Fibroblast of mammary gland (primary cell): ENCODE measurements at regions not wholly inside any gene's neighbourhood (a gene's known extent, or its start where the extent isn't known, plus 50 kb on each side); places are given as distances from the start of the nearest gene placed in this dataset.
A peak's percentile ranks its signal among the peaks of the same experiment; 100 is the strongest.
"Not testable (repeated sequence)": the region's sequence is repeated elsewhere in the genome, so short reads cannot be mapped to it uniquely, and the experiment has no call there.

Source experiments
- DNase-seq: peaks from one replicate; pipeline ENCODE4 v3.0.0-alpha.2; 2010; ENCODE audit warnings: low read depth
- H3K4me3 ChIP-seq: 2 replicates; pipeline ENCODE4 v1.5.1; 2011; ENCODE audit warnings: low read depth, mild to moderate bottlenecking, low read length, moderate library complexity; ENCODE audit not compliant: control insufficient read depth
- TF ChIP-seq, protein P1 (sequence below): conservative IDR thresholded peaks from 2 replicates; pipeline ENCODE4 v1.5.1; 2011; ENCODE audit warnings: low read depth, low read length, inconsistent platforms; ENCODE audit not compliant: control insufficient read depth, insufficient read depth

DNA sequence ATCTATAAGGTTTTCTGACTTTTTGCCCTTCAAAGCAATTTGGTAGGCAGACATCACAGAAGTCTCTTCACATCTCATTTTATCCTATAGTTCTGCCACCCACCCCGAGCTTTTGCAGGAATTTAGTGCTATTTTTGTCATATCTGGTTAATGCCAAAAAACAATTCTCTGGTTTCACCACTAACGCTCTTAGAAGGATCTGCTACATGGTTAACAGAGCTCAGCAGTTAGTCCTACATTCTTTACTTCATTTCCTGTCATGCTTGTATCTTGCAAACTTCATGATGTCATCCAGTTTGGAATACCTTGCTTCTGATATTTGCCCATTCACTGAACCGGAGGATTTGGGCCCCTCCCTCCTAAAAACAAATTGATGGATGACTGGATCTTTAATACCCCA lies 116.8 kb upstream of the SERPINE2 start:
- DNase-seq, result no peak
- TF ChIP-seq, protein P1, sequence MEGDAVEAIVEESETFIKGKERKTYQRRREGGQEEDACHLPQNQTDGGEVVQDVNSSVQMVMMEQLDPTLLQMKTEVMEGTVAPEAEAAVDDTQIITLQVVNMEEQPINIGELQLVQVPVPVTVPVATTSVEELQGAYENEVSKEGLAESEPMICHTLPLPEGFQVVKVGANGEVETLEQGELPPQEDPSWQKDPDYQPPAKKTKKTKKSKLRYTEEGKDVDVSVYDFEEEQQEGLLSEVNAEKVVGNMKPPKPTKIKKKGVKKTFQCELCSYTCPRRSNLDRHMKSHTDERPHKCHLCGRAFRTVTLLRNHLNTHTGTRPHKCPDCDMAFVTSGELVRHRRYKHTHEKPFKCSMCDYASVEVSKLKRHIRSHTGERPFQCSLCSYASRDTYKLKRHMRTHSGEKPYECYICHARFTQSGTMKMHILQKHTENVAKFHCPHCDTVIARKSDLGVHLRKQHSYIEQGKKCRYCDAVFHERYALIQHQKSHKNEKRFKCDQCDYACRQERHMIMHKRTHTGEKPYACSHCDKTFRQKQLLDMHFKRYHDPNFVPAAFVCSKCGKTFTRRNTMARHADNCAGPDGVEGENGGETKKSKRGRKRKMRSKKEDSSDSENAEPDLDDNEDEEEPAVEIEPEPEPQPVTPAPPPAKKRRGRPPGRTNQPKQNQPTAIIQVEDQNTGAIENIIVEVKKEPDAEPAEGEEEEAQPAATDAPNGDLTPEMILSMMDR, result no peak

DNA sequence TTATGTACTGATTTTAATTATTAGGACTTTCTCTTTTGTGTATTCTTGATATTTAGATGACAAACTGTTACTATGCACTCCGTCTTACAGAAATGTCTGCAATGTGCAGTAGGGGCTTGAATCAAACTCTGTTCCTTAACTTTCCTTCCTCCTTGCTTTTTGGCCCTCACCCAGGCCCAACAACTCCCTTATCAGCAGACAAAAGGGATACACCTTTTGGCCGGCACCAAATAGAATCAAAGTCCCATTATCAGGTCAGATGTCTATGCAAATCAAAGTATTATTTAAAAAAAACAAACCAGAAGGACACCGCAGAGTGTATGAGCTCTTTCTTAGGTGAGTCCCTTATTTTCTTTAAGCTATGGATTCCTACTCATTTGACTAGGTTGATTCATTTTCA lies 116.3 kb upstream of the SERPINE2 start:
- no peak overlapping the region for H3K4me3 ChIP-seq
- no peak for DNase-seq
- TF ChIP-seq, protein P1, result no peak

More for the DNA sequence above, 116.8 kb upstream of the SERPINE2 start:
- H3K4me3 ChIP-seq, result no peak overlapping the region

DNA sequence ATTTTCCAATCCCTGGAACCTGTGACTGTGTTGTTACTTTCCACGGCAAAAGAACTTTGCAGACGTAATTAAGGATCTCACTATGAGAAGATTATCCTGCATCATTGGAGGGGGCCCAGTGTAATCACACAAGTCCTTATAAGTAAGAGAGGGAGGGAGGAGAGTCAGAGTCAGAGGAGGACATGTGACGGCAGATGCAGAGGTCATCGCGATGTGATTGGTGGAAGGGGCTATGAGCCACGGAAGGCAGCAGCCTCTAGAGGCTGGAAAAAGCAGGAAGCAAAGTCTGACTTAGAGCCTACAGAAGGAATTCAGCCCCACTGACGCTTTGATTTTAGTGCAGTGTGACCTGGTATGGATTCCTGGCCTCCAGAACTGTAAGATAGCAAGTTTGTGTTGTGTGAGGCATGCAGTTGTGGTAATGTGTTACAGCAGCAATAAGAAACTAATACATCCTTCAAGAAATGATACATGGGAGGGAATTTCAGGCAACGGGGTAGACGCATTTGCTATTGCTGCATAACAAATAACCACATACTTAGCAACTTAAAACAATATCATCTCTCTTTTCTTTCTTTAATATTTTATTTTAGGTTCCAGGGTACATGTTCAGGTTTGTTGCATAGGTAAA lies 112.7 kb upstream of the SERPINE2 start:
- no peak overlapping the region for H3K4me3 ChIP-seq
- DNase-seq, result no peak
- TF ChIP-seq, protein P1, result no peak

DNA sequence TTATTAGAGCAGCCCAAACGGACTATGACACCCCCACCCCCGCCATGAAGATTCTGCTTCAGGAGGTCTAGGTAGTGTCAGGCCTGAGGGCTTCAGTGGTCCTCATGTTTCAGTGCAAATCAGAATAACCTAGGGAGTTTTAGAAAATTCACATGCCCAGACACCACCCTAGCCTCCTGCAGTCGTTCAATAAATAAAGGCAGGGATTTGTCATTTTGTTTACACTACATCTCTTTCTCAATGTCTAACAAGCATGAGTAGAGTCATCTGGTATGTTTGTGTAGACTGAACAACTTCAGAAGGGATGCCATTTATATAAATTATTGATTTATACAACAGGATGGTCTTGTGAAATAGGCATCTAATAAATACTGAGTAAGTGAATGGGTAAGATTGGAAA lies 112.1 kb upstream of the SERPINE2 start:
- TF ChIP-seq, protein P1, result no peak
- H3K4me3 ChIP-seq, result no peak overlapping the region
- DNase-seq, result peak; percentile 80

DNA sequence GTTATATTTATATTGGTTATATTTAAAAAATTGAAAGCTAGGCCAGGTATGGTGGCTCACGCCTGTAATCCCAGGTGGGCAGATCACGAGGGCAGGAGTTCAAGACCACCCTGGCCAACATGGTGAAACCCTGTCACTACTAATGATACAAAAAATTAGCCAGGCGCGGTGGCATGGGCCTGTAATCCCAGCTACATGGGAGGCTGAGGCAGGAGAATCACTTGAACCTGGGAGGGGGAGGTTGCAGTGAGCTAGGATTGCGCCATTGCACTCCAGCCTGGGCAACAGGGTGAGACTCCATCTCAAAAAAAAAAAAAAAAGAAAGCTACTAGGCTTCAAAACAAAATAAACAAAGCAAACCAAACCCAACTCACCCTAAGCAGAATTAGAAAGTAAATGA lies 109.0 kb upstream of the SERPINE2 start:
- not testable (repeated sequence) for H3K4me3 ChIP-seq, DNase-seq

DNA sequence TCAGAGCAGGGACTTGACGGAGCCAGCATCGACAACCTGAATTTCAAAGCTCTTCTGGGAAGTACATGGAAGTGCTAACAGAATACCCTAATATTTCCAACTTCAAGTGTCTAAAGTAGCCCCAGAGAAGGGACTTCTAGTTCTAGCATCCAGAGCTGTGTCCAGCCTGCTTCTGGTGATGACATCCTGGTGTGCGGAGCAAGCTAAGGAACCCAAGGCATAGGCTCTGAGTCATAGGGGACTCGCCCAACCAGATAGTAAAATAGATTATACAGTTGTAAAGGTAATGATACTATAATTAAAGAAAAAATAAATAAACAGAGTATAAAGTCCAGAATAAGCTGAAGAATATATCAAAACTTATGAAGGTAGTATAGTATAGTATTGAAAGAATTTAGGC lies 108.1 kb upstream of the SERPINE2 start:
- DNase-seq, result no peak
- no peak overlapping the region for H3K4me3 ChIP-seq
- TF ChIP-seq, protein P1, result no peak

DNA sequence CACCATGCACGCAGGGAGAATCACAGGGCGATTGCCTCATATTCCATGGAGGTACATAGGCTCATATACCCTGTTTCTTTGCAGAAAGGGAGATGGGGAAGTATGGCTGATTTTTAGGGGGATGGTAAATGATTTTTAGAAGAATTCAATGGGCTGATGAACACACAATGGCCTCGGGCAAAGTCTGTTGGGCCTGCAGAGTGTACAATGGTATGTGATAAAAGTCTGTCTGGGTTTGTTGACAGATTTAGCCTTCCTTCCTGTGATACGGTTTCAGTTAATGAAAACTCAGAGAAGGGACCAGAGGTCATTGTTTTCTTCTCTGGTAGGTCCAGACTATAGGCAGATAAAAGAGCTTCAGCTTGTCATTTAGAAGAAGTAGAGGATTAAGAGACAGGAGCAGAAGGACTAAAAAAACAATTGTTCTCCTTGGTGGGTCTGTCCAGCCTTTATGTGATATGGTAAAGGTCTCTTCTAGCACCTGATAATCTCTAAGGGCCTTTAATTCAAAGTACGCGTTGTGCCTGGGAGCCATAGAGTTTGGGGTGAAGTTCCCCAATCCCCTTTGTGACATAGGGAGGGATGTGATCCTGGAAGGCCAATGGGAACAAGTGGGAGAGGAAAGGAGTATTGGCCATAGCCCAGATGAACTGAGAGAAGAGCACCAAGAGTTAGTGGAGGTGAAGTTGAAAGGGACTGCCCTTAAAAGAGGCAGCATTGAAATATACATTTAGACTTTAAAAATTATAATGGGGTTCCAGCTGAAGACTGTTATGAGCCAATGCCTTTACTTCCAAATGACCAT lies 107.5 kb upstream of the SERPINE2 start:
- H3K4me3 ChIP-seq, result no peak overlapping the region
- no peak for DNase-seq
- TF ChIP-seq, protein P1, result no peak
